GM19467 (cell line): ENCODE measurements at regions not wholly inside any gene's neighbourhood (a gene's known extent, or its start where the extent isn't known, plus 50 kb on each side); places are given as distances from the start of the nearest gene placed in this dataset.
A peak's percentile ranks its signal among the peaks of the same experiment; 100 is the strongest.

Experiments
- ATAC-seq: cut with Tn5 transposase; IDR thresholded peaks from one replicate; pipeline ENCODE4 v1.9.1; 2021; ENCODE audit warnings: mild to moderate bottlenecking, moderate library complexity; ENCODE audit not compliant: unreplicated experiment

DNA sequence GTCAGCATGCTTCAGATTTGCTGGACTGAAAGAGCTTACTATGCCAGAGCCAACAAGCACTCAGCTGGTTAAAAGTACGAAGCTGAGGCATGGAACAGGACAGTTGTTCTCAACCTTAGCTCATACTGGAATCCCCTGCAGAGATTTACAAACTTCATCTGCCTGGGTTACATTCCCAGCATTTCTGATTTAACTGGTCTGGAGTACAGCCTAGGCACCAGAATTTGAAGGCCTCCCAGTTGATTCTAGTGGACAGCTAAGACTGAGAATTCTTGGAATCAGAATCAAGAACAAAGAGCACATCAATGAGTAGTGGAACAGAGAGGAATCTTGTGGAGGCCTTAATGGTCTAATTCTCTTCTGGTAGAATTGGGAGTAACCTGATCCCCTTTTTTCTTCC, 298.2 kb upstream of the NXPH2 start:
- ATAC-seq, result no peak

DNA sequence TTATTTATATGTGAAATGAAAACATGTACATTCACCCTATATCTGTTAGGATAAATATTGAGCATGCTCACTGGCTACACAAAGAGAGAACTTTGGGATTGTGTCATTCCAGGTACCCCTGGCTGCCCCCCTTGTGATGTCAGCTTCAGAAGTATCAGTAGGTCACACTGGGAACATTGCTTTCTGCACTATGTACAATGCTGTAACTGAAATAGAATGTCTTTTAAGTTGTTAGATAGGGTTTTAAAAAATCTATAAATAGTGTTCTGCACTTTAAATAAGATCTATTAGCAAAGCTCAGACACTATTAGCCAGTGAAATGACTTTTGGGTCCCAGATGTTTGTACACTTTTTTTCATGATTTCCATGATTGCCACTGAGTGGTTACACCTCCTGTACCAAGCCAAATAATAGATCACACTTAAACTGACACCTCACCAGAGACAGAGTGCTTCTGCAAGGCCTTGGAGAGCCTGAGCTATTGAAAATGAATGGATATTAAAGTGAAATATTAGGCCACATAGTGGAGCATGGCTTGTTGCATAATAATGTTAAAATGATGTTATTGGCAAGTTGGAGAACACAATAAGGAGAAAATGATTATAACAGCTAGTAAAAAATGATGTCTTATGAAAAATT, 297.0 kb upstream of the NXPH2 start:
- no peak for ATAC-seq

DNA sequence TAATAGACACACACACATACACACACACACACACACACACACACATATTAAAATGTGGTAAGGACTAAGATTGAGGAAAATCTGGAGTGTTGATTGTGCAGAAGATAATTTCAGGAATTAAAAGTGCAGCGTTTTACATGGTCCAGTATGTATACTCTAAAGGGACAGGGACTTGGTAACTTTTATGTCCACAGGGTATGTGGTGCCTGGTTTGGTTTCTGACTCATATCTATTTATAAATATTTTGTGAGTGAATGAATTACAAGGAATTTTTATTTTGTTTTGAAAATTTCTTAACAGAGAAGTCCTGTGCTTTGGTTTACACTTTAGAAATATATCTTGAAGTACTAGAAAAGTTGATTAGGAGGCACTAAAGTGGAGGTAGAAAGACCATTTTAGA, 287.7 kb upstream of the NXPH2 start:
- no peak for ATAC-seq

DNA sequence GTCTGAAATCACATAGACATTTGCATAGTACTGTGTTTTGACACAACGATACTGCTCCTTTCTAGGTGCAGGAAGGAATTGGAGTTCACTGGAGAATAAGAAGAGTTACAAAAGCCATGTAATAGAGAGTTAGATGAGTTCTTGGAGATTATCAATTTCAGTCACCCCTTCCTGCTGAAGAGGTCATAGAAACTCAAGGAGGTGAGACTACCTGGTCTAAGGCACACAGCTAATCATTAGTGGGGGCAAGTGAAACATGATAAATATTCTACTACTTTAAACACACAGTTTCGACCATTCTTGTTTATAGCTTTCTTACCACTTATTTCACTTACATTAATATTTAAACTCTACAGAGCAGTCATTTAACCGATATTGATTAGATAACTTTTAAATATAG, 286.9 kb upstream of the NXPH2 start:
- no peak for ATAC-seq

DNA sequence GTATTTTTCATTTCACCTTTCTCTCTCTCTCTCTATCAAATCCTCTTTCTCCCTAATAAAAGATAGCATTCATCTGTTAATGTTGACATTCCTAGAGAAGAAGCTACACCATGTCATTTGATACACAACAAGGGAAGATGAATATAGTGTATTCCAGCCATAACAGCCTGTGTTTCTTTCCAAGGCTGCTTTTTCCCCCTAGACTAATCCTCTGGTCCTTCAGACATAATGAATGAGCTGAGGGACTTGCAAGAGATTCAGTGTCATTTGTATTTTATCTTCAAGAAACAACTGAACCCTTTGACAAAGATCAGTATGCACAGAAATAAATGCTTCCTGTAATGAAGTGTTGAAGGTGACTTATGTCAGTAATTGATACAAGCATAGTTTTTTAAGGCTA, 284.0 kb upstream of the NXPH2 start:
- ATAC-seq, result no peak

DNA sequence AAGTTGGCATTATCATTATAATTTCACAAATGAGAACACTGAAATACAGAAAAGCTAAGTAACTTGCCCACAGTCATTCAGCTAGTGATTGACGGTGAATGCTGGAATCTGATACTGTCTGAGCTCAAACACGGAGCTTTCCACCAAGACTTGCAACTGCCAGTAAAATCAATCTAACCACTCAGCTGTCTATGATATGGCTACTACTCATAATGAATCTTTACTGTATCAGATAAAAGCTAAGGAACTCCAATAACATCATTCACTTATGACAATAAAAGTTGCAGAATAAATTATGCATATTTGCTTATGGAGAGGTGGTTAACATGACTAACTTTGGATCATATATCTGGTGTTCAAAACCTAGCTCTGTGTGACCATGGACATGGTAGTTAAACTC, 279.4 kb upstream of the NXPH2 start:
- no peak for ATAC-seq

DNA sequence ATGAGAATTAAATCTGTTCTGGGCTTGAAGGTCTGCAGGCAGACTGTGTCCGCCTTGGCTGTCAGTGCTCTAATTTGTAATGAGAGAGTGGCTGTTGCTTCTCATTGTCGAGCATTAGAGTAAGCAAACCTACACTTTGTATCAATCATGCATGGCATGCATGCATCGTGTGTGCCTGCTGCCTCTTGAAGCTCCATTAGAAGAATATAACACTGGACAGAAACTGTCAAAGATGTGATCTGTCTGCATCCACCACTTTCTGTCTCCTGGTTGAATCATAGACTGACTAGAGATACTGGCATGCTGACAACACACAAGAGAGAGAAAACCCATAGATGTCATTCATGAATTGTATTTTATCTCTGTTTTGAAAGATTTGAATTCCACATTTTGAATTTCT, 275.0 kb upstream of the NXPH2 start:
- ATAC-seq, result no peak

DNA sequence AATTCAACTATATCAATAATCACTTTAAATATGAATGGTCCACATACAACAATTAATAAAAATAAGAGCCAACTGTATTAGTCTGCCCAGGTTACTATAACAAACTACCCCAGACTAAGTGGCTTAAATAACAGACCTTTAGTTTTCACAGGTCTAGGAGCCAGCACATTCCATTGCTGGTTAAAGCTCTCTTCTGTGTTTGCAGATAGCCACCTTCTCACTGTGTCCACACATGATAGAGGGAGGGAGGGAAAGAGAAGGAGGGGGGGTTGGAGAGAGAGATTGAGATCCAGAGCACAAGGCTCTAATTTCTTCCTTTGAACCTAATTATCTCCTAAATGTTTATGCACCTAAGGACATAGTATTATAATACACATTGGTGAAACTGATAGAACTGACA, 267.8 kb upstream of the NXPH2 start:
- no peak for ATAC-seq

DNA sequence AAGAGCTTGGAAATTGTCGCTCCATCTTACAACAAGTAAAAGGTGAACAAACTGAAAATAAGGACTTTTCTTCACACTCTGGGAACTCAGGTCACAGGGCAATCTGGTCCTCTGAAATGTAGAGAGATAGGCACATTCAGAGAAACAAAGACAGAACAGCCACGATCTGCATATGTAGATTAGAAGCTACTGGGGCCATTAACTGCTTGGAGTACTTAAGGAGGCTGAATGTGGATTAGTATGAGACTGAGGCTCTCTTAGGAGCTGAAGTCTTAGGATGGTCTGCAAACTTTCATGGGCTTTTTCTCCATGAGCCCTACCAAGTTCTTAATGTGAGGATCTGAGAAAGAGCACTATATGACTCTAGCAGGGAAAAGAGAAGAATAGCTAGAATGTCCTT, 265.3 kb upstream of the NXPH2 start:
- no peak for ATAC-seq

DNA sequence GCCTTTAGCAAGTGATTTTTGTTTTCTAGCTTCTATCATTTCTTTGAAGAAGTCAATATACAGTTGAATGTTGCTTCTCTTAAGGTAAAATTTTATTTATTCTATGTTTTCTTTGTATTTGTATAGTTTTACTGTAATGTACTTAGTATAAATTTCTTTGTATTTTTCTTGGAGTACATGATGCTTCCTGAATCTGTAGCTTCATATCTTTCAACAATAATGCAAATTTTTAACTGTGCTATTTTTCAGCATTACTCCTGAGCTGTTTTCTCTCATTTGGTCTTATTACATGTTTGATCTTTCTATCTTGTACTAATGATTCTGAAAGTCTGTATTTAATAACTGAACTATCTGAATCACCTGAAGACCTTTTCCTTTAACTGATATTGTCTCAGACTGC, 253.9 kb upstream of the NXPH2 start:
- no peak for ATAC-seq

DNA sequence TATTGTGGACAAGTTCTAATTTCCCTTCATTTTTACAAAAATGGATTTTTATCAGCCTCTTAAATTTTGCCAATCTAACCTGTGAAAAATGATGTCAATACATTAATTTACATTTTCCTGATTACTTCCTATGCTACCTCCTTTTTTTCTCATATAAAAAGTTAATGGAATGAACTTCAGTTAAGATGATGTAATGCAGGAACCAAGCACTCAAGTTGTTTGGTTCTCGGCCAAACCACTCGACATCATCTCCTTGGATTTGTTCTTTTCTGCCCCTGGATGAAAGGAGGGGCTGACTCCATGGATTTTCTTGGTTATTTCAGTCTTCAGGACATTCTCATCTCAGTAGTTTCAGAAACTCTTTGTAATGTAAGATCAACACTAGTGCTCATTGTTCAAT, 253.1 kb upstream of the NXPH2 start:
- no peak for ATAC-seq

DNA sequence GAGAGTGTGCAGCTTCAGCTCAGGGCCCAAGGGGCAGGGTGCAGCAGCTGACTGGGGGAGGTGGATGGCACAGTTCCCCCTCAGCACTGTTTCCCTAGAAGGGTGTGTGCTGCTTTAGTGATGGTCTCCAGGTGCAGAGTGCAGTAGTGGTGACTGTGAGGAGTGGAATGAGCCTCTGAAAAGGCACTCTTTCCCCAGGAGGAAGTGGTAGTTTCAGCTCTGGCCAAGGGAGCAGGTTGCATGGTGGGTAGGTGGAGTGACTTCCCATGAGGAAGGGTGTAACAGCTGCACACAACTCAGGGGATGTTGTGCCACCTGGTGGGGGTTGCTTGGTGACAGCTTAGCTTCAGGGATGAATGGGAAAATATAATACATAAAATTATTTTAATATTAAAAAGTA, 251.5 kb upstream of the NXPH2 start:
- ATAC-seq, result peak; percentile 69

DNA sequence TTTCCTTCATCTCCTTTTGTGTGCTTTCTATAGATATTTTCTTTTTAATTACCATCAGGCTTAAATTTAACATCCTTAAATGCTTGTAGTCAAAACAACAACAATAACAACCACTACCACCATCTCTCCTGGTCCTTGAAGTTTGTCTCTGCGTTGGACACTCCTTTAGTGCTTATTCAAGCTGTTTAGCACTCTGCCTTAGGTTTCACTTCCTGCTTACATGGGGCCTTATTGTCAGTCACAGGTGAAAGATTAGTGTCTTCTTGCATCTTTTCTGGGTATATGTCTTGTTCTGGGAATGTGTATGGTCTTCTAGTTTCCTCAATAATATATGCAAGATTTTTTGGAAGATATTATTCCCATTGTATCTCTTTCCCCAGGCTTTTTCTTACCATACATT, 240.1 kb upstream of the NXPH2 start:
- no peak for ATAC-seq

DNA sequence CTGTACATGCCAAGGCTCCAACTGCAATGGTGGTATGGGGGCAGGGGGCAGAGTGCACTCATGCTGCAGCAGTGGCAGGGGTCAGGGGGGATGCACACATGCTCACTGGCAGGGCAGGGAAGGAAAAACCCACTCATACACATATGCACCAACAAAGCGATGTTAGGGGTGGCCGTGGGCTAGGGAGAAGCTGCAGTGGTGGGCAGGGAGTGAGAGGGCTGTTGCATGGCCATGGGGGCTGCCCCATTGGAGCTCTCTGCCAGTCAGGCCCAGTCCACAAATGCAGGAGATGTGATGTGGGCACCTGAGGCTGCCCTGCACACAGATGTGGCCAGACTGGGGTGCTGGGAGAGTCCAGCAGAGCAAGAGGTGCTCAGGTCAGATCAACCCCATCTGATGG, 238.1 kb upstream of the NXPH2 start:
- no peak for ATAC-seq

DNA sequence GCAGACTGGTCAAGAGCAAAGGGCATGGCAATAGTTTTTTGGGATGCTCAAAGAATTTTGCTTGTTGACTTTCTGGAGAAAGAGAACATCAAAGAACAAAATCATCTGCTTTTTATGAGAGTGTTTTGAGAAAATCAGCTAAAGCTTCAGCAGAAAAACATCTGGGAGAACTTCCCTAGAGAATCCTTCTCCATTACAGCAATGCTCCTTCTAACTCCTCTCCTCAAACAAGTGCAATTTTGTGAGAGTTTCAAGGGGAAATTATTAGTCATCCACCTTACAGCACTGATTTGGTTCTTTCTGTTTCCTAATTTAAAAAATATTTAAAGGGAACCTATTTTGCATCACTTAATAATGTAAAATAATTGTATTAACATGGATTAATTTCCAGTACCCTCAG, 226.9 kb upstream of the NXPH2 start:
- no peak for ATAC-seq

DNA sequence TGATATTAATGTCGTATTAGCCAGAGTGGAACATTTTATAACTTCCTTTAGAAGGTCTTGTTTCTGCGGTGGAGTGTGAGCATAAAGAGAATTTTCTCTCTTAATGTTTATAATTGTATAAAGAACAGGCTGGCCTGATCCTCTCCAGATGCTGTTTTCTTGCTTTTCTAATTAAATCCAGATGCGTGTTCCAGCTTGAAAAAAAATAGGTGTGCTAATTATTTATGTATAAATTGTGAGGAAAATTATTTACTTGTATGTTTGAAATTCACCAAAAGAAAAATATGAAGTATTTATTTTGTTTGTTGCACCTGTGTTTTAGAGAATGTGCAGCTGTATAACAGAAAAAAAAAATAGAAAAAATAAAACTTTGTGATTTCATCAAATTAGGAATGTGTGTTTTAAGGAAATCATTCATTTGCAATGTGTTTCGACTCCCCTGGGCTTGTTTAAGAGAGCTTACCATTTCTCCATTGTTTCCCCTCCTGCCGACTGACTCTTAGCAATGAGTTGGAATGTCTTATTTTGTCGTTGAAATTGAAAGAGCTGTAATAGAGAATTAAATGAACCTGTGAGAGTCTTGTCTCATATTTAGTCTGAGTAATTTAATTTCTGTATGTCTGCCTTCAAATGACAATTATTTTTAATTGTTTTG, 220.1 kb upstream of the NXPH2 start:
- no peak for ATAC-seq

DNA sequence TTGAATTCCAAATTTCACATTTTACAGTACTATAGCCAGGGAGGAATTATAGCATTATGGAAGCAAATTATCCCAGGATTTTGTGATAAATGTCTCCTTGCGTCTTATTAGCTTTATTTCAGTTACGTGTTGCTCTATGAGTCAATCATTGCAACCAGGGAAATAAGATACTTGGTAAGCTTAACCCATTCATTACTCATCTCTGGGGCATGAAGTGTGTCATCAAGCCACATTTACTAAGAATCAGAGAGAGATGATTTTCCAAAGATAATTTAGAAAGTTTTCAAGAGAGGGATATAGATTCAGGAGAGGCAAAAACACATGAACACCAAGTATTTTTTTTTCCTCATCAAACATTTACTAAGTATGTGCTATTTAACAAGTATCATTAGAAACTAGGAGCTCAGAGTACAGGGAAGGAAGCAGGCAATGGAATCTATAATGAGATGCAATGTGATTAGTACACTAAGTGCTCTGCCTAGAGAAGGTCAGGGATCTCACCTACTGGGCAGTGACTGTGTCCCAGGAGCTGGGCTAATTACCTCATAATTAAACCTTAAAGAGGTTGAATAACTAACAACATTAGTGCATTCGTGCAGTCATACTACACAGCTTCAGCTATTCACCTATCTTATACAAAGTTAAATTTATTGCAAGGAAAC, 217.8 kb upstream of the NXPH2 start:
- no peak for ATAC-seq

DNA sequence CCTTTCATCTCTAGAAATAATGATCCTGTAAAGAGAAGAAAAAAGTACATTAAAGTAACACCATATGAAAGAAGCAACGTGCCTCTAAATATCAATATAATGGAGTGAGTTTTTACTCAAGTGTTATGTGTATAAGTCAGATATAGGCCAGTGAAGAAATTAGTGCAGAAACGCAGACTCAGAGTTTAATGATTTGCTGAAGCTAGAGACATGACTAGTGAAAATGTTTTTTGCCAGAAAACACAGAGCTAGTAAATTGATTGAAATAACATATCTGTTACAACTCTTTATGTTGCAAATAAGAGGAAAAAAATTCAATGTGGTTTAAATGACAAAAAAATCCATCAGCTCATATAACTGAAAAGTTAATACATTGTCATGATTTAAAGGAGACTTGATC, 217.2 kb upstream of the NXPH2 start:
- no peak for ATAC-seq

DNA sequence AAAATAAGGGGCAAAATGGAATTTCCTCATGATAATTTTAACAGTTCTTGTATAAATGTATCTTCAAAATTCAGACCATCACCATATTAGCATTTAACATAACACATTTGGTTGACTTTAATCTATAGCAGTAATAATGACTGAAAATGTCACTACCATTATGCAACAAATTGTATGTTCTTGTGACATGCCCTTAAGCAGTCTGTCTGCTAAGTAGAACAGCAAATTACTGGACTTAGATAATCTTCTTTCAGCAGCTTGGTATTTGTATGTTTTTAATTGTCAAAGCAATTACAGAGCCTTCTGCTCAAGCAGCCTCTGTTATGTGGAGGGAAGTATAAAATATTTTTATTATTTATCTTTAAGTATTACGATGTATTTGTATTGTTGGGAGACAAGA, 214.3 kb upstream of the NXPH2 start:
- no peak for ATAC-seq

DNA sequence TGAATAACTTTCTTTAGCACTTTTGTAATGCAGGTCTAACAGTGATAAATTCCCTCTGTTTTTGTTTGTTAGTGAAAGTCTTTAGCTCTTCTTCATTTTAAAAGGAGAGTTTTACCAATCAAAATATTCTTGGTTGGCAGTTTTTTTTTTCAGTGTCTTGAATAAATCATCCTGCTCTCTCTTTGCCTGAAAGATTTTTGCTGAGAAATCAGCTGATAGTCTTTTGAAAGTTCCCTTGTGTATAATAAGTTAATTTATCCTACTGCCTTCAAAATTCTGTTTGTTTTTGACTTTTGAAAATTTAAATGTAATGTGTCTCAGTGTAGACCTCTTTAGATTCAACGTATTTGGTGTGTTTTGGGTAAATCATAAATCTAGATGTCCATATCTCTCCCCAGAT, 205.7 kb upstream of the NXPH2 start:
- ATAC-seq, result no peak

DNA sequence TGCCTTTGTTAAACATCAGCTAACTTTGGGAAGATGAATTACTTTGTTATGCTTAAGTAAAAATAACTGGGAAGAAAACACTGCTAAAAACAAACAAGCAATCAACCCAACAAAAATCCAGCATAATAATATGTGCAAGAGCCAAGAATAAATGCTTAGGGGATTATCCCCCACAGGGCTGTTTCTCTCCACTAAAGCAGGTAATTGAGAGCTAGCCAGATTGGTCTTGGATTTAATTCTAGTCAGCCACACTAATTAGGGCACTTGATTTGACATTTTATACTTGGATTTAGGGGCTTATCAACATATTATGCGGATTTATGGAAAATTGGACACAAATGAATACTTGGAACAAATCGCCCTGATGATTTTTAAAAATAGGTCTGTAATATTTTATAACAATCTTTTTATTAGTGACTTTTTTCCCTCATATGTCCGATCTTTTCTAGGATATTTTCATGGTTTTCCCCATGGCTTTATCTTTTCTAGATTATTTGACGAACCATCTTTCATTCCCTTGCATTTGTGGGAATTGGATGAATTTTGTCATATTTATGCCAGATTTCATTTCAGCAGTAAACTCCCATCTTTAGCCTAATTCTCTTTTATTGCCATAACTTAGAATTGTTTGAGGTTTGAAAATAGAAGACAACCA, 199.1 kb upstream of the NXPH2 start:
- no peak for ATAC-seq

DNA sequence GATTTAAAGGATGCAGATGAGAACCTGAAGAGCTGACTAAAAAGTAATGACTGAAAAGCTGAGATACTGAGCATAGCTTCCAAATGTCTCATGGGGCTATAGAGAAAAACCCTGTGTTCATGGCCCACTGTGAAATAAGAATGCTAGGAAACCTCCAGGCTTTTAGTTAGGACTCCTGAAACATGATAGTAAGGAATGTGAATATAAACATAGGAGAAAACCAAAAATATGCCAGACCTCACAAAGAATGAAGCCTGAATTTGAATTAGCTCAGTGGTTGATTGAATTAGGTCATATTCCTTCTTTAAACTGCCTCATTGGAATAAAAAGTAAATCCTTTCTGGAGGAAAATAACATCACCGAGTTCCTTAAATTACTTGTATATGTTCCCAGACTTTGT, 194.5 kb upstream of the NXPH2 start:
- ATAC-seq, result no peak
